HEK293 (cell line): ENCODE measurements at regions not wholly inside any gene's neighbourhood (a gene's known extent, or its start where the extent isn't known, plus 50 kb on each side); places are given as distances from the start of the nearest gene placed in this dataset.

ENCODE experiments used
- MYNN ChIP-seq: fragments of 450-650 bp; formaldehyde crosslinking; IDR thresholded peaks from 2 replicates; pipeline ENCODE4 v1.5.1; 2016; ENCODE audit warnings: missing biosample characterization, missing genetic modification characterization, borderline replicate concordance
- MZF1 ChIP-seq: fragments of 450-650 bp; formaldehyde crosslinking; IDR thresholded peaks from 2 replicates; pipeline ENCODE4 v1.5.1; 2017; ENCODE audit warnings: missing biosample characterization, missing genetic modification characterization, borderline replicate concordance
- SETDB1 ChIP-seq: IDR thresholded peaks from one replicate; pipeline ENCODE4 v1.6.1; 2017; ENCODE audit warnings: mild to moderate bottlenecking, low read length, moderate library complexity, mixed read lengths; ENCODE audit not compliant: insufficient read length
- ZBTB20 ChIP-seq: fragments of 450-650 bp; formaldehyde crosslinking; IDR thresholded peaks from 2 replicates; pipeline ENCODE4 v1.5.1; 2016; ENCODE audit warnings: missing biosample characterization, missing genetic modification characterization
- ZBTB8A ChIP-seq: fragments of 450-650 bp; formaldehyde crosslinking; IDR thresholded peaks from 2 replicates; pipeline ENCODE4 v1.5.1; 2016; ENCODE audit warnings: missing biosample characterization, missing genetic modification characterization
- ZFHX2 ChIP-seq: fragments of 450-650 bp; formaldehyde crosslinking; conservative IDR thresholded peaks from 2 replicates; pipeline ENCODE4 v1.5.1; 2016; ENCODE audit warnings: missing biosample characterization, missing genetic modification characterization
- ZFP69B ChIP-seq: fragments of 450-650 bp; formaldehyde crosslinking; IDR thresholded peaks from 2 replicates; pipeline ENCODE4 v1.5.1; 2016; ENCODE audit warnings: missing biosample characterization, missing genetic modification characterization
- ZNF155 ChIP-seq: fragments of 450-650 bp; formaldehyde crosslinking; IDR thresholded peaks from 2 replicates; pipeline ENCODE4 v1.5.1; 2016; ENCODE audit warnings: missing biosample characterization, missing genetic modification characterization
- ZNF324 ChIP-seq: fragments of 450-650 bp; formaldehyde crosslinking; IDR thresholded peaks from 2 replicates; pipeline ENCODE4 v1.5.1; 2016; ENCODE audit warnings: missing biosample characterization, missing genetic modification characterization
- ZNF544 ChIP-seq: fragments of 450-650 bp; formaldehyde crosslinking; IDR thresholded peaks from 2 replicates; pipeline ENCODE4 v1.5.0; 2017; ENCODE audit warnings: missing biosample characterization, missing genetic modification characterization
- ZNF654 ChIP-seq: fragments of 450-650 bp; formaldehyde crosslinking; IDR thresholded peaks from 2 replicates; pipeline ENCODE4 v1.5.1; 2016; ENCODE audit warnings: low read depth, missing biosample characterization, missing genetic modification characterization
- ZNF776 ChIP-seq: fragments of 450-650 bp; formaldehyde crosslinking; IDR thresholded peaks from 2 replicates; pipeline ENCODE4 v1.5.0; 2017; ENCODE audit warnings: missing biosample characterization, missing genetic modification characterization, borderline replicate concordance
- ZSCAN16 ChIP-seq: fragments of 450-650 bp; formaldehyde crosslinking; IDR thresholded peaks from 2 replicates; pipeline ENCODE4 v1.5.1; 2016; ENCODE audit warnings: missing biosample characterization, missing genetic modification characterization
- TF ChIP-seq, protein P1 (sequence below): fragments of 450-650 bp; formaldehyde crosslinking; conservative IDR thresholded peaks from 2 replicates; pipeline ENCODE4 v1.5.1; 2016; ENCODE audit warnings: low read depth, missing biosample characterization, missing genetic modification characterization
- TF ChIP-seq, protein P2 (sequence below): fragments of 450-650 bp; formaldehyde crosslinking; IDR thresholded peaks from 2 replicates; pipeline ENCODE4 v1.5.1; 2016; ENCODE audit warnings: missing biosample characterization, missing genetic modification characterization
- TF ChIP-seq, protein P3 (sequence below): fragments of 450-650 bp; formaldehyde crosslinking; IDR thresholded peaks from 2 replicates; pipeline ENCODE4 v1.5.1; 2016; ENCODE audit warnings: missing biosample characterization, missing genetic modification characterization
- TF ChIP-seq, protein P4 (sequence below): fragments of 450-650 bp; formaldehyde crosslinking; conservative IDR thresholded peaks from 2 replicates; pipeline ENCODE4 v1.5.1; 2016; ENCODE audit warnings: low read depth, missing biosample characterization, missing genetic modification characterization
- TF ChIP-seq, protein P5 (sequence below): fragments of 450-650 bp; formaldehyde crosslinking; IDR thresholded peaks from 2 replicates; pipeline ENCODE4 v1.5.1; 2016; ENCODE audit warnings: missing biosample characterization, missing genetic modification characterization
- TF ChIP-seq, protein P6 (sequence below): fragments of 450-650 bp; formaldehyde crosslinking; IDR thresholded peaks from 2 replicates; pipeline ENCODE4 v1.5.1; 2016; ENCODE audit warnings: missing biosample characterization, missing genetic modification characterization
- TF ChIP-seq, protein P7 (sequence below): fragments of 450-650 bp; formaldehyde crosslinking; IDR thresholded peaks from 2 replicates; pipeline ENCODE4; 2016; ENCODE audit warnings: missing biosample characterization, missing genetic modification characterization

DNA sequence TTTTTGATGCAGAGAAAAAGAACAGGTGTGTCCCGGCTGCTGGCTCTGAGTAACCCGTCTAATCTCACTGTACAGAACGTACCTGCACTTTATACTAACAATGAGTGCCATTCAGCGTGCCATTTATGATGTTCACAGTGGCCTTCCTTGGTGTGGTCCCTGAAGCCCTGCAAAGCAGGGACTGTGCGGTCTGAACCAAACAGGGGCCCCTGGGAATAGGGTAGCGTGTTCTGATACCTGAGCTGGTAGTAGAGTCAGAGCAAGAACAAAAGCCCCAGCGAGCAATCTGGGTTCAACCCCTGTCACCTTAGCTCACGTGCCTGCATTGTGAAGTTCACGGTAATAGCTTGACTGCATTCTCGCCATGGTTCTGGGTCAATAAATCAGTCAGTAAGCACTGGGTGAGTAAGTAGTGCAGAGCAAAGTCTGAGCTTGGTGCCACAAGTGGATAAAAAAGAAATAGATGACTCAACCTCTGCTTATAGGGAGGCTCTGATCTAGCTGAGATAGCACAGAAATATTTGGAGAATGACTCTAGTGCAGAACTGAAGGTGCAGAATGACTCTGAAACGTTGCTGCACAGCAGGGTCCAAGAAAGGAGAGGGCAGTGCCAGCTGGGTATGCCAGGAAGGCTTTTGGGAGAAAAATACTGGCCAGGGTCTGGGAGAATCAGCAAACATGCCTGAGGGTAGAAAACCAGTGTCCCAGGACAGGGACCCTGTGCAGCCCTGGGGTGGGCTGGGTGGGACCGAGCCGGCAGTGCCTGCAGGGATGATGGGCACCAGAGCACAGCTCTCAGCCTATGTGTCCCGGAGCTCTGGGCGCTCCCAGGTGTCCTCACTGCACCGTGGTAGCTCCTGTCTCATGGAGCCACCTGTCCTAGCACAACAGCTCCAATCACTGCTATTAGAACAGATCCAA lies 125.9 kb downstream of the RHOU start (continued):
- TF ChIP-seq, protein P1, sequence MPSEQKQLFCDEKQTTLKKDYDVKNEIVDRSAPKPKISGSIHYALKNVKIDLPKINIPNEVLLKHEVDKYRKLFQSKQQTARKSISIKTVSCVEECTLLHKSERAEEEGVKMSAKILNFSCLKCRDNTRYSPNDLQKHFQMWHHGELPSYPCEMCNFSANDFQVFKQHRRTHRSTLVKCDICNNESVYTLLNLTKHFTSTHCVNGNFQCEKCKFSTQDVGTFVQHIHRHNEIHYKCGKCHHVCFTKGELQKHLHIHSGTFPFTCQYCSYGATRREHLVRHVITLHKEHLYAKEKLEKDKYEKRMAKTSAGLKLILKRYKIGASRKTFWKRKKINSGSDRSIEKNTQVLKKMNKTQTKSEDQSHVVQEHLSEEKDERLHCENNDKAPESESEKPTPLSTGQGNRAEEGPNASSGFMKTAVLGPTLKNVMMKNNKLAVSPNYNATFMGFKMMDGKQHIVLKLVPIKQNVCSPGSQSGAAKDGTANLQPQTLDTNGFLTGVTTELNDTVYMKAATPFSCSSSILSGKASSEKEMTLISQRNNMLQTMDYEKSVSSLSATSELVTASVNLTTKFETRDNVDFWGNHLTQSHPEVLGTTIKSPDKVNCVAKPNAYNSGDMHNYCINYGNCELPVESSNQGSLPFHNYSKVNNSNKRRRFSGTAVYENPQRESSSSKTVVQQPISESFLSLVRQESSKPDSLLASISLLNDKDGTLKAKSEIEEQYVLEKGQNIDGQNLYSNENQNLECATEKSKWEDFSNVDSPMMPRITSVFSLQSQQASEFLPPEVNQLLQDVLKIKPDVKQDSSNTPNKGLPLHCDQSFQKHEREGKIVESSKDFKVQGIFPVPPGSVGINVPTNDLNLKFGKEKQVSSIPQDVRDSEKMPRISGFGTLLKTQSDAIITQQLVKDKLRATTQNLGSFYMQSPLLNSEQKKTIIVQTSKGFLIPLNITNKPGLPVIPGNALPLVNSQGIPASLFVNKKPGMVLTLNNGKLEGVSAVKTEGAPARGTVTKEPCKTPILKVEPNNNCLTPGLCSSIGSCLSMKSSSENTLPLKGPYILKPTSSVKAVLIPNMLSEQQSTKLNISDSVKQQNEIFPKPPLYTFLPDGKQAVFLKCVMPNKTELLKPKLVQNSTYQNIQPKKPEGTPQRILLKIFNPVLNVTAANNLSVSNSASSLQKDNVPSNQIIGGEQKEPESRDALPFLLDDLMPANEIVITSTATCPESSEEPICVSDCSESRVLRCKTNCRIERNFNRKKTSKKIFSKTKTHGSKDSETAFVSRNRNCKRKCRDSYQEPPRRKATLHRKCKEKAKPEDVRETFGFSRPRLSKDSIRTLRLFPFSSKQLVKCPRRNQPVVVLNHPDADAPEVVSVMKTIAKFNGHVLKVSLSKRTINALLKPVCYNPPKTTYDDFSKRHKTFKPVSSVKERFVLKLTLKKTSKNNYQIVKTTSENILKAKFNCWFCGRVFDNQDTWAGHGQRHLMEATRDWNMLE (tag by site-specific recombination) = peak; percentile 32; the same call in 1 of the 2 replicates
- TF ChIP-seq ZBTB20 (tag by site-specific recombination) = peak; percentile 79
- TF ChIP-seq, protein P2, sequence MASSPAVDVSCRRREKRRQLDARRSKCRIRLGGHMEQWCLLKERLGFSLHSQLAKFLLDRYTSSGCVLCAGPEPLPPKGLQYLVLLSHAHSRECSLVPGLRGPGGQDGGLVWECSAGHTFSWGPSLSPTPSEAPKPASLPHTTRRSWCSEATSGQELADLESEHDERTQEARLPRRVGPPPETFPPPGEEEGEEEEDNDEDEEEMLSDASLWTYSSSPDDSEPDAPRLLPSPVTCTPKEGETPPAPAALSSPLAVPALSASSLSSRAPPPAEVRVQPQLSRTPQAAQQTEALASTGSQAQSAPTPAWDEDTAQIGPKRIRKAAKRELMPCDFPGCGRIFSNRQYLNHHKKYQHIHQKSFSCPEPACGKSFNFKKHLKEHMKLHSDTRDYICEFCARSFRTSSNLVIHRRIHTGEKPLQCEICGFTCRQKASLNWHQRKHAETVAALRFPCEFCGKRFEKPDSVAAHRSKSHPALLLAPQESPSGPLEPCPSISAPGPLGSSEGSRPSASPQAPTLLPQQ (tag by site-specific recombination) = peak; percentile 84
- TF ChIP-seq ZBTB8A (tag by site-specific recombination) = no peak
- TF ChIP-seq, protein P3, sequence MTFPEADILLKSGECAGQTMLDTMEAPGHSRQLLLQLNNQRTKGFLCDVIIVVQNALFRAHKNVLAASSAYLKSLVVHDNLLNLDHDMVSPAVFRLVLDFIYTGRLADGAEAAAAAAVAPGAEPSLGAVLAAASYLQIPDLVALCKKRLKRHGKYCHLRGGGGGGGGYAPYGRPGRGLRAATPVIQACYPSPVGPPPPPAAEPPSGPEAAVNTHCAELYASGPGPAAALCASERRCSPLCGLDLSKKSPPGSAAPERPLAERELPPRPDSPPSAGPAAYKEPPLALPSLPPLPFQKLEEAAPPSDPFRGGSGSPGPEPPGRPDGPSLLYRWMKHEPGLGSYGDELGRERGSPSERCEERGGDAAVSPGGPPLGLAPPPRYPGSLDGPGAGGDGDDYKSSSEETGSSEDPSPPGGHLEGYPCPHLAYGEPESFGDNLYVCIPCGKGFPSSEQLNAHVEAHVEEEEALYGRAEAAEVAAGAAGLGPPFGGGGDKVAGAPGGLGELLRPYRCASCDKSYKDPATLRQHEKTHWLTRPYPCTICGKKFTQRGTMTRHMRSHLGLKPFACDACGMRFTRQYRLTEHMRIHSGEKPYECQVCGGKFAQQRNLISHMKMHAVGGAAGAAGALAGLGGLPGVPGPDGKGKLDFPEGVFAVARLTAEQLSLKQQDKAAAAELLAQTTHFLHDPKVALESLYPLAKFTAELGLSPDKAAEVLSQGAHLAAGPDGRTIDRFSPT = peak; percentile 93
- TF ChIP-seq, protein P4, sequence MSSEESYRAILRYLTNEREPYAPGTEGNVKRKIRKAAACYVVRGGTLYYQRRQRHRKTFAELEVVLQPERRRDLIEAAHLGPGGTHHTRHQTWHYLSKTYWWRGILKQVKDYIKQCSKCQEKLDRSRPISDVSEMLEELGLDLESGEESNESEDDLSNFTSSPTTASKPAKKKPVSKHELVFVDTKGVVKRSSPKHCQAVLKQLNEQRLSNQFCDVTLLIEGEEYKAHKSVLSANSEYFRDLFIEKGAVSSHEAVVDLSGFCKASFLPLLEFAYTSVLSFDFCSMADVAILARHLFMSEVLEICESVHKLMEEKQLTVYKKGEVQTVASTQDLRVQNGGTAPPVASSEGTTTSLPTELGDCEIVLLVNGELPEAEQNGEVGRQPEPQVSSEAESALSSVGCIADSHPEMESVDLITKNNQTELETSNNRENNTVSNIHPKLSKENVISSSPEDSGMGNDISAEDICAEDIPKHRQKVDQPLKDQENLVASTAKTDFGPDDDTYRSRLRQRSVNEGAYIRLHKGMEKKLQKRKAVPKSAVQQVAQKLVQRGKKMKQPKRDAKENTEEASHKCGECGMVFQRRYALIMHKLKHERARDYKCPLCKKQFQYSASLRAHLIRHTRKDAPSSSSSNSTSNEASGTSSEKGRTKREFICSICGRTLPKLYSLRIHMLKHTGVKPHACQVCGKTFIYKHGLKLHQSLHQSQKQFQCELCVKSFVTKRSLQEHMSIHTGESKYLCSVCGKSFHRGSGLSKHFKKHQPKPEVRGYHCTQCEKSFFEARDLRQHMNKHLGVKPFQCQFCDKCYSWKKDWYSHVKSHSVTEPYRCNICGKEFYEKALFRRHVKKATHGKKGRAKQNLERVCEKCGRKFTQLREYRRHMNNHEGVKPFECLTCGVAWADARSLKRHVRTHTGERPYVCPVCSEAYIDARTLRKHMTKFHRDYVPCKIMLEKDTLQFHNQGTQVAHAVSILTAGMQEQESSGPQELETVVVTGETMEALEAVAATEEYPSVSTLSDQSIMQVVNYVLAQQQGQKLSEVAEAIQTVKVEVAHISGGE (tag by site-specific recombination) = no peak
- TF ChIP-seq MYNN (tag by site-specific recombination) = no peak
- TF ChIP-seq ZNF654 = no peak
- TF ChIP-seq ZFP69B (tag by site-specific recombination) = peak; percentile 85
- TF ChIP-seq ZSCAN16 = peak; percentile 88
- no peak for TF ChIP-seq MZF1 (tag by site-specific recombination)
- no peak for TF ChIP-seq ZNF544 (tag by site-specific recombination)
- TF ChIP-seq, protein P5, sequence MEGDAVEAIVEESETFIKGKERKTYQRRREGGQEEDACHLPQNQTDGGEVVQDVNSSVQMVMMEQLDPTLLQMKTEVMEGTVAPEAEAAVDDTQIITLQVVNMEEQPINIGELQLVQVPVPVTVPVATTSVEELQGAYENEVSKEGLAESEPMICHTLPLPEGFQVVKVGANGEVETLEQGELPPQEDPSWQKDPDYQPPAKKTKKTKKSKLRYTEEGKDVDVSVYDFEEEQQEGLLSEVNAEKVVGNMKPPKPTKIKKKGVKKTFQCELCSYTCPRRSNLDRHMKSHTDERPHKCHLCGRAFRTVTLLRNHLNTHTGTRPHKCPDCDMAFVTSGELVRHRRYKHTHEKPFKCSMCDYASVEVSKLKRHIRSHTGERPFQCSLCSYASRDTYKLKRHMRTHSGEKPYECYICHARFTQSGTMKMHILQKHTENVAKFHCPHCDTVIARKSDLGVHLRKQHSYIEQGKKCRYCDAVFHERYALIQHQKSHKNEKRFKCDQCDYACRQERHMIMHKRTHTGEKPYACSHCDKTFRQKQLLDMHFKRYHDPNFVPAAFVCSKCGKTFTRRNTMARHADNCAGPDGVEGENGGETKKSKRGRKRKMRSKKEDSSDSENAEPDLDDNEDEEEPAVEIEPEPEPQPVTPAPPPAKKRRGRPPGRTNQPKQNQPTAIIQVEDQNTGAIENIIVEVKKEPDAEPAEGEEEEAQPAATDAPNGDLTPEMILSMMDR = no peak
- no peak for TF ChIP-seq SETDB1
- TF ChIP-seq ZNF155 (tag by site-specific recombination) = no peak
- no peak for TF ChIP-seq ZNF776
- peak; percentile 82 for TF ChIP-seq ZNF324 (tag by site-specific recombination)
- TF ChIP-seq, protein P6, sequence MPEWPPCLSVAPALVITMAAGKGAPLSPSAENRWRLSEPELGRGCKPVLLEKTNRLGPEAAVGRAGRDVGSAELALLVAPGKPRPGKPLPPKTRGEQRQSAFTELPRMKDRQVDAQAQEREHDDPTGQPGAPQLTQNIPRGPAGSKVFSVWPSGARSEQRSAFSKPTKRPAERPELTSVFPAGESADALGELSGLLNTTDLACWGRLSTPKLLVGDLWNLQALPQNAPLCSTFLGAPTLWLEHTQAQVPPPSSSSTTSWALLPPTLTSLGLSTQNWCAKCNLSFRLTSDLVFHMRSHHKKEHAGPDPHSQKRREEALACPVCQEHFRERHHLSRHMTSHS (tag by site-specific recombination) = no peak
- TF ChIP-seq ZFHX2 (tag by site-specific recombination) = no peak
- TF ChIP-seq, protein P7, sequence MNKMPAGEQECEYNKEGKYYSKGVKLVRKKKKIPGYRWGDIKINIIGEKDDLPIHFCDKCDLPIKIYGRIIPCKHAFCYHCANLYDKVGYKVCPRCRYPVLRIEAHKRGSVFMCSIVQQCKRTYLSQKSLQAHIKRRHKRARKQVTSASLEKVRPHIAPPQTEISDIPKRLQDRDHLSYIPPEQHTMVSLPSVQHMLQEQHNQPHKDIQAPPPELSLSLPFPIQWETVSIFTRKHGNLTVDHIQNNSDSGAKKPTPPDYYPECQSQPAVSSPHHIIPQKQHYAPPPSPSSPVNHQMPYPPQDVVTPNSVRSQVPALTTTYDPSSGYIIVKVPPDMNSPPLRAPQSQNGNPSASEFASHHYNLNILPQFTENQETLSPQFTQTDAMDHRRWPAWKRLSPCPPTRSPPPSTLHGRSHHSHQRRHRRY (tag by site-specific recombination) = no peak
